Neuron (in vitro differentiated cells): ENCODE measurements at regions not wholly inside any gene's neighbourhood (a gene's known extent, or its start where the extent isn't known, plus 50 kb on each side); places are given as distances from the start of the nearest gene placed in this dataset.

ENCODE experiments used
- H2AFZ ChIP-seq: one replicate; pipeline ENCODE4 v1.6.1; 2013; ENCODE audit warnings: low read depth, mild to moderate bottlenecking, inconsistent platforms, low read length, moderate library complexity
- H3K27me3 ChIP-seq: one replicate; pipeline ENCODE4 v1.6.1; 2013; ENCODE audit warnings: low read length; ENCODE audit not compliant: insufficient read depth
- H3K36me3 ChIP-seq: one replicate; pipeline ENCODE4 v1.6.1; 2013; ENCODE audit warnings: low read length; ENCODE audit not compliant: insufficient read depth
- H3K4me1 ChIP-seq: one replicate; pipeline ENCODE4 v1.6.1; 2013; ENCODE audit warnings: low read length; ENCODE audit not compliant: insufficient read depth
- H3K4me3 ChIP-seq: 2 replicates; pipeline ENCODE4 v1.5.1; 2013; ENCODE audit warnings: mild to moderate bottlenecking, low read length, moderate library complexity
- H3K9me3 ChIP-seq: one replicate; pipeline ENCODE4 v1.6.1; 2013; ENCODE audit warnings: low read length

DNA sequence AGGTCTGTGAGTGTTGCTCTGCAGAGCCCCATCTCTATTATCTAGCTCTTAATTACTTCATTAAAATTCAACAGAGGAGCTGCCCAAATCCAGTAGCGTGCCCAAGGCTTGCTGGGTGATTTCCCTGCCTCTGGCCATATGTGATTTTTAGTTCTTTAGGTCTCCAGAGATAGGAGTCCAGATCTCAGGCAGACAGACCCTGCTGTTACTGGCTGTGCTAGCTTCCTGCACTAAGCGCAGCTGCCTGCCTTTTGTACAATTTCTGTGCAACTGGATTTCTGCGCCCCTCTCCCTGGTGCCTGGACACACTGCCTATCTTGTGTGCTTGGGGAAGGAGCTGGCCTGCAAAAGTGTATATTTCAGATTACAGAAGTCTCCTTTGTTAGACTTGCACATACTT lies 136.5 kb downstream of the TDRD15 start:
- Histone ChIP-seq H3K4me3 (no peak overlapping the region), H3K36me3 (no peaks in the 10 kb centered on the region), H3K9me3 (no peaks in the 10 kb centered on the region), H3K4me1 (peaks cover 34% of the 10 kb centered on the region), H3K27me3 (no peaks in the 10 kb centered on the region), H2AFZ (no peak overlapping the region)

DNA sequence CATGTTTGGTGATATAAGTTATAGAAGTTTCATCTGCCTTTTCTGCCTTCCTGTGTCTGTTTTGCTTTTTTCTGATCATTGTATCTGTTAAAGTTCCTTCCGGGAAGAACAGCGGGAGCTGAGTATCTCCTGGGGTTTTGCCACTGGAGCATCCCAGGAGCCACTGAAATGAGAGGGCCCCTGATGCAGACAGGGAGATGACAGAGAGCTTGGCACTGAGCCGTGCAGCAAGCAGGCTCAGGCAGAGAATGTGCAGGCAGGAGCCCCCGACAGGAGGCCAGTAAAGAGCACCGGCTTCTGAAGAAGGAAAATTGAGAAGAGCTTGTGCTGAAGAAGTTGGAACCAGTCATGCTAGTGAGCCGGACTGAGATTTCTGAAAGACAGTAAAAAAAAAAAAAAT lies 137.8 kb downstream of the TDRD15 start:
- peaks cover 23% of the 10 kb centered on the region for H3K4me1 ChIP-seq
- H3K27me3 ChIP-seq, result no peaks in the 10 kb centered on the region
- H3K9me3 ChIP-seq, result no peaks in the 10 kb centered on the region
- H3K4me3 ChIP-seq, result no peak overlapping the region
- H2AFZ ChIP-seq, result no peak overlapping the region
- no peaks in the 10 kb centered on the region for H3K36me3 ChIP-seq

DNA sequence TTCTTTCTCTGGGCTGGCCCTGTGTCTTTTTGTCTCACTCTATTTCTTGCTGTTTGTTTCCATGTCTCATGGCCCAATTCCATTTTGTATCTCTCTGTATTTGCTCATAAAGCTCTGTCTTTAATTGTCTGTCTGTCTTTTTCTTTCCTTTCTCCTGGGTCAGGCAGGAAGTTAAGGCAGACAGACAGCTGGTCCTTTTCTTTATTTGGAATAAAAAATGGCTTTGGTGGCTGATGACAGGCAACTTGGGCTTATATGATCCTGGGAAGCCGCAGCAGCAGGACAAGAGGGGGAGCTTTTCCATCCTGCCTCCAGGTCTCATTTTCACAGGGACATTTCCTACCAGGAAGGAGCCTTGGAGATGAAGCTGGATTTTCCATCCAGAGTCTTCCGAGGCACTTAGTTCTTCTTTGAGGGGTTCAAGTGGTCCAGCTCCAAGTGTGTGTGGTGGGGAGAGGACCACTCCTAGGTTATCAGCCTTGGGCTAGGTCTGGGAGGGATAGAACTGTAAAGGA lies 138.7 kb downstream of the TDRD15 start:
- H3K27me3 ChIP-seq, result no peaks in the 10 kb centered on the region
- no peak overlapping the region for H2AFZ ChIP-seq
- H3K4me1 ChIP-seq, result peaks cover 23% of the 10 kb centered on the region
- H3K4me3 ChIP-seq, result no peak overlapping the region
- H3K36me3 ChIP-seq, result no peaks in the 10 kb centered on the region
- H3K9me3 ChIP-seq, result no peaks in the 10 kb centered on the region

DNA sequence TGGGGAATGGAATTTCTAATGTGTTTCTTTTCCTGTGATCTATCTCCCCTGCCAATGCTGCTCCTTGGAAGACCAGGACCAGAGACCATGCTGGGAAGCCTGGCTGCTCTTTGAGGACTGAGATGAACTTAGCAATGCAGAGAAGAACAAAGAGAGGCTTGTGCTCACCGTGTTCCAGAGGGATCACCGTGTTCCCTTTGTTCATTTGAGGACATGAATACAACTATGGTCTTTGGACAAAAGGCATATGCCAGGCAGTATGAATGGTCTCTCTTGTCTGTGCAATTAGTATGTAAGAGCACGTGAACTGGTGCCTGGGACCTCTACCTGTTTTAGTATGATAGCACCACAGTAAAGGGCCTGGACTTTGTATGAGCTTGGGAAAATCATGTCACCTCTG lies 139.9 kb downstream of the TDRD15 start:
- Histone ChIP-seq H3K36me3 (no peaks in the 10 kb centered on the region), H3K4me1 (peaks cover 25% of the 10 kb centered on the region), H2AFZ (no peak overlapping the region), H3K4me3 (no peak overlapping the region), H3K9me3 (no peaks in the 10 kb centered on the region), H3K27me3 (no peaks in the 10 kb centered on the region)

DNA sequence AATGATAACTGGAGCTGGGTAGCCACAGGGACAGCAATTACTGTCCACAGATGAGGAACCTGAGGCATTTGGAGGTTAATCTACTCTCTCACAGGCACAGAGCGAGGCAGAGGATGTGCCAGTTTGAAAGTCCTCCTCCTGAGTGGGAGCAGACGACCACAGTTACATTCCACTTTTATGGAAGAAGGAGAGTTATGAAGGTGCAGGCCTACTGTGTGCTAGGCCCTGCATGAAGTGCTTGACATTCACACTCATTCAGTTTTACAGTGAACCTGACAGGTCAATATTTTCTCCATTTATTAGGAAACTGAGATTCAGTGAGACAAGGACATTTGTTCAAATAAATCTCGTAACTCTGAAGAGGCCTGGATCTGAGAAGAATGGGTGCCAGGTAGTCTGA lies 142.0 kb downstream of the TDRD15 start:
- no peaks in the 10 kb centered on the region for H3K27me3 ChIP-seq
- H3K36me3 ChIP-seq, result no peaks in the 10 kb centered on the region
- H3K4me1 ChIP-seq, result peaks cover 40% of the 10 kb centered on the region
- no peak overlapping the region for H3K4me3 ChIP-seq
- no peak overlapping the region for H2AFZ ChIP-seq
- no peaks in the 10 kb centered on the region for H3K9me3 ChIP-seq

DNA sequence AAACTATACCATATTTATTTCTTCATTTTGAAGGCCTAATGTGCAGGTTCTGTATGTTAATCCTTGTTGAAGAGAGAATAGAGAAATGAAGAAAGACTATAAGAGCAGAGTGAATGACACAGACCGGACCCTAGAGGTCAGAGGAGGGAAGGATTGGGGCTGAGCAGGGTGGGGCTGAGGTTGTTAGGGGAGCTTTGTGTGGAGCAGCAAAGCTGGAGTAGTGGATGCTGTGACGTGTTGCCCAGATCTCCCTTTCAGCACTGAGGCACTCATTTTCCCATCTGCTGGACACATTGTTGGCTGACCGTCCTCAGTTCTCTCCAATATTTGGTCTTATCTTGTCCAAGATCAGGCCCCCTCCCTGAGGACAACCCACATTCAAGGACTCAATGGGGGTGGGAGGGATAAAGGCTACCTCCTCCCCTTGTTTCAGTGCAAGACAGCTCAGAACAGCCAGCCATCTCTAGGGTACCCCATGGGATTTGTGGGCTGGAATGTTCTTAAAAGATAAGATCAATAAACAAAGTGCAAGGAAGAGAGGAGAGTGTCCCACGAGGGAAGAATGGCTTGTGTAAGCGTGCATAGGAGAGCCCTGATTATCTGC lies 143.6 kb downstream of the TDRD15 start:
- H3K4me3 ChIP-seq, result no peak overlapping the region
- no peaks in the 10 kb centered on the region for H3K27me3 ChIP-seq
- H3K4me1 ChIP-seq, result peaks cover 47% of the 10 kb centered on the region
- H3K36me3 ChIP-seq, result no peaks in the 10 kb centered on the region
- no peak overlapping the region for H2AFZ ChIP-seq
- no peaks in the 10 kb centered on the region for H3K9me3 ChIP-seq

DNA sequence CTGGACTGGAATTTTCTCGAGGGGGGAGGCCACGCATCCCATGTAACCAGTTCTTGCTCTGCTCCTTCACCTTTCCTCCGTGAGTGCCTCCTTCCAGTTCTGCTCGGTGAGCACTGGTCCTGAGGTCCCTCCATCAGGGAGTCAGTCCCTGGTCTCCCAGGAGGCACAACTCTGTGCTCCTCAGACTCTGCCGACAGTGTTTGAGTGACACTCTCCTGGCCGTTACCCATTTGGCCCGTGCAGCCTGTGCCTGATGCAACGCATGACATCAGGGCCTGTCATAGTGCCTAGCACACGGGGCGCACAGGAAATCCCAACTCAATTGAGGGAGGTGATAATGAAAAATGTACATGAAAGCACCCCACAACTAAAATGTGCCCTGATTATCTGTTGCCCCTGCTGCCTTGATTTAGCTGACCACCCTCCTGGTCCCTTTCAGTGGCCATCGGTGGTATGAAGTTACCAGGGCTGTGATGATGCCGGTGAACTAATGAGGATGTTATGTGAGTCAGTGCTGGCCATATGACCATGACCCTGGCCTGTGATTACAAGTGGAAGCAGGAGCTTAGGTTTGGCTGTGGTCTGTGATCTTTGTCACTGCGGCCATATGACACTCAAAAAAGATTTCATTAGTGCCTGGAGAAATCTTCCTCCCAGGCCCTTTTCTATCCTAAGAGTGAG lies 144.6 kb downstream of the TDRD15 start:
- Histone ChIP-seq H3K4me1 (peaks cover 47% of the 10 kb centered on the region), H3K36me3 (no peaks in the 10 kb centered on the region), H3K27me3 (no peaks in the 10 kb centered on the region), H3K9me3 (no peaks in the 10 kb centered on the region), H2AFZ (no peak overlapping the region), H3K4me3 (no peak overlapping the region)

DNA sequence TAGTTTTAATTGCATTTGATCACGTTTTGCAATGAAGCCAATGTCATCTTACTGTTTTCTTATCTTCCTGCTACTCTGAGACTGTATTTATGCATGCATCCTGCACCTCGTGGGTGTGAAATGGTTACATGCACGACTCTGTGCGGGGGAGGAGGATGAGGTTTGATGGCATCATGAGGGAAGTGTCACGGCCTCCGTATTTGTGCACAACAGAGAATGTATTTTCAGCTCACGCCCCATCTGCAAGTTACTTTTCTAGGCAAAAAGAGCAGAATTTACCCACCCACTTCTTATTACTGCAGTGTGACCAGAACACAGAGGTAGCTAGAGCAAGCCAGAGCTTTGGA lies 145.1 kb downstream of the TDRD15 start:
- Histone ChIP-seq H3K4me3 (no peak overlapping the region), H3K36me3 (no peaks in the 10 kb centered on the region), H3K27me3 (no peaks in the 10 kb centered on the region)

DNA sequence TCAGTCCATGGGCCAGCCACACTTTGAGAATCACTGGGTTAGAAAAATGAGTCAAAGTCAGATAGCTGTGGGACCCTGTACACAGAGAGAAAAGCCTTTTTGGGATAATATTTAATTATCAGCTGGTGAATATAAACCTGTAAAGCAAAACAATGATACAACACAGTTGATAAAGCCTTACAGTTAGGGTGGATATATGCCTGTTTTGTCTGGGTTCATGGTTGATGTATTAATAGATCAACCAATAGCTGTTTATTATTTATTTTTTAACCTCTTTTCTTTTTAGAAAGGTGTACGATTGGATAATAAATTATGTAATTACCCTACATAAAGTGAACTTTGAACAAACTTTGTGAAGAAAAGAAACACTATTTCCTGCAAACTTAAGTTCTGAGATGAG lies 145.6 kb downstream of the TDRD15 start:
- no peaks in the 10 kb centered on the region for H3K9me3 ChIP-seq
- H3K27me3 ChIP-seq, result no peaks in the 10 kb centered on the region
- no peak overlapping the region for H2AFZ ChIP-seq
- no peak overlapping the region for H3K4me3 ChIP-seq
- no peaks in the 10 kb centered on the region for H3K36me3 ChIP-seq
- peaks cover 47% of the 10 kb centered on the region for H3K4me1 ChIP-seq

More for the DNA sequence above, 145.1 kb downstream of the TDRD15 start:
- H3K4me1 ChIP-seq, result peaks cover 47% of the 10 kb centered on the region
- H3K9me3 ChIP-seq, result no peaks in the 10 kb centered on the region
- no peak overlapping the region for H2AFZ ChIP-seq

DNA sequence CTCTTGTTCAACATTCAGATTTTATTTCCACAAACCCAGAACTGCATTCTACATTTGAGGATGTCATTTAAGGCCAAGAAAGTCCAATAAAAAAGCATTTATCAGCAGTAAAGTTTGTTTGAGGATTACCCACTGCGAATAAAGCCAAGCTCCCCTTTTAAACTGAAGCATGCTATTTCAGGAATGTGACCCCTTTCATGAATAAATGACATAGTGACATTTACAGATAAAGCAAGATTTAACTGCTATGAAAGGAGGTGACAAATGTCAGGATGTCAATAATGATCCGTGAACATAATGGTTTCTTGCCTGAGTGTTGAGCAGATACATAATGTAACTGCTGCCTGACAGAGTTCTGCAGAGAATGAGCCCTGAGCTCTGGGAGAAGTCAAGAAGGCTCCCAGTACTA lies 146.3 kb downstream of the TDRD15 start:
- no peaks in the 10 kb centered on the region for H3K36me3 ChIP-seq
- no peaks in the 10 kb centered on the region for H3K27me3 ChIP-seq
- peaks cover 47% of the 10 kb centered on the region for H3K4me1 ChIP-seq
- H3K4me3 ChIP-seq, result no peak overlapping the region
- no peak overlapping the region for H2AFZ ChIP-seq
- H3K9me3 ChIP-seq, result no peaks in the 10 kb centered on the region

DNA sequence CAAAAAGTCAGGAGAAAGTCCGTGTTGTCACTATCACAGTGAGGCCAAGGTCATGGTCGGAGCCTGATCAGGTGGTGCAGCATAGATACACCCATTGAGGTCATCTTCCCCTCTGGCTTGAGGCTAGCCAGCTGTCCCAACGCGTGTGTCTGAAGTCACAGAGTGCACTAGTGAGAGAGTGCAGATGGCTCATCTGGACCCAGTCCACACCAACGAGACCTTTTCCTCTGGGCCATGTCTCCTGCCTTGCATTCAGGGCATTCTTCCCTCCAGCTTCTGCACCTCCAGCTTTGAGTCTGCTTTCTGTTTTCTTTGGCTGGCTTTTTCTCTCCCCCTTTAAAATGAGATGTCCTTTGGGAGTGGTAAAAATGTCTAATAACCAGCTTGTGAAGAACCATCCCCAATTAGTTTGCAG lies 146.9 kb downstream of the TDRD15 start:
- Histone ChIP-seq H2AFZ (no peak overlapping the region), H3K36me3 (no peaks in the 10 kb centered on the region), H3K9me3 (no peaks in the 10 kb centered on the region), H3K4me3 (no peak overlapping the region), H3K4me1 (peaks cover 47% of the 10 kb centered on the region), H3K27me3 (no peaks in the 10 kb centered on the region)

DNA sequence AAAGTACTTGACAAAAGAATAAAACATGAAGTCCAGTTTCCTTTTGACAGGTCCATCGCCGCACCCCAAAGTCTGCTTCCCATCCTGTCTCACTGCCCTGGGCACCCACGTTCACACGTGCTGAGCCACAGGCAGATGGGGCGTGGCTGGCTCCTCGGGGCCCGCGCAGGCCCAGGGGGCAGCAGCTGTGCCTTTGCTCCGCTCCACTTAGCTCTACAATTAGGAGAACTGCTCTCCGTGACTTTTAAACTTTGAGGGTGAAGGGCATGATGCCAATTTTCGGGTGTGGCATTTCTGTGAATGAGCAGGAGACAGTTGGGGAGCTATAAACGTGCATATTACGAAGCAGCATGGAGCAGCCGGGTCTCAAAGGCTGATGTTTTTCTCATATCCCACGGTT lies 152.4 kb downstream of the TDRD15 start:
- Histone ChIP-seq H2AFZ (no peak overlapping the region), H3K27me3 (no peaks in the 10 kb centered on the region), H3K36me3 (no peaks in the 10 kb centered on the region), H3K4me3 (no peak overlapping the region), H3K4me1 (peaks cover 47% of the 10 kb centered on the region), H3K9me3 (no peaks in the 10 kb centered on the region)

DNA sequence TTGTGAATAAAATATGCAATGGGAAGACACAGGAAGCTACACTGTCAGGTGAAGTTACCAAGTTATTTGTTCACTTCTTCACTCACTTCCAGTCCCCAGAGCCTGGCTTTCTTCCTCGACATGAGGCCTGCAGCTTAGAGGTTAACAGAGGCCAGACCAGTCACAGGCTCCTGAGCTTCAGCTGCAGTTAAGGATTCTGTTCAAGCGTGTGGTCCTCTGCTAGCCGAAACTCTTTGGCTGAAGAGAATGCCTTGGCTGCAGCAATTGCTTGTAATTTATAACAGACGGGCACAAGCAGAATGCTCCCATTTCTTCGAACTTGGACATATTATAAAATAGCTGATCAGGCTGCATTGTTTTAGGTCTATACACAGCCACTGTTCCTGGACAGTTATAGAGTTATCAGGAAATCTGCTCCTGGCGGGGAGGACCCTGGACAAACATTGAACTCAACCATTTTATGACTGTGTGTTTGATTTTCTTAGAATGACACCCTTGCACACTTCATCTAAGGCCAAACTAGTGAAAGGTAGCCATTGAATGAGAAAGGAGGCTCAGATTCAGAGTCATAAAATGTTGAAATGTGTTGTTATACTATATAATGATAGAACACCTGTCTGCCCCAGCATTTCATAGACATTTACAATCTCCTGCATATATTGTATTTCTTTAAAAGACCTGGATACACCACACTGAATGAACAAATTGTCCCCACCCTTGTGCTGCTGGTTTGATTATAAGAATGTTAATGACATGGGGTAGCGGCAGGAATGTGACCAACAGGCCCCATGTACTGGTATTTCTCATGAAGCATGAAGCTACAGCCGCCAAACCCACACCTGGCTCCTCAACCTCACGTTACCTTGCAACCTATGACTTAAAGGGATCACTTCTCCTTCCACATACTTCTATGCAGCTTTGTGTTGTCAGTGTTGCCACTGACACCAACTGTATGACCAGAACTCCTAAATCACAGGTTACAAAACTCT lies 153.6 kb downstream of the TDRD15 start:
- Histone ChIP-seq H3K27me3 (no peaks in the 10 kb centered on the region), H2AFZ (no peak overlapping the region), H3K9me3 (no peaks in the 10 kb centered on the region), H3K36me3 (no peaks in the 10 kb centered on the region), H3K4me1 (peaks cover 48% of the 10 kb centered on the region), H3K4me3 (no peak overlapping the region)
